ENCODE measurements at regions not wholly inside any gene's neighbourhood (a gene's known extent, or its start where the extent isn't known, plus 50 kb on each side); places are given as distances from the start of the nearest gene placed in this dataset.

DNA sequence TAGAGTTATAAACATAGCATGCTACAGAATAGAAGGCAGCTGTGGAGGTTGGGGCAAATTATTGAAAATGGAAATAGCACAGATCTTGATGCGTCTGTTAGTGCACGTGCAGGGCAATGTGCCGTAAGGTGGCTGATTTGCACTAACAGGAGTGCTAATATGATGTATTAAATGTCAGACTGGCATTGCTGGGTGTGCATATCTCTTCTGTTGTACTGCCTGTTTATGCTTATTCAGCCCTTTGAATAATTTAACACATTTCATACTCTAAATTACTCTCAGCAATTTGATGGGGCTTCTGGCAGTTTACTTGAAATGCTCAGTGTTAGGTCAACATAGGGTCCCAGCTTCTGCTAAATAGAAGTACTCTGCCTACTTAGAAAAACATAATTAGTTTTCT, 395.6 kb downstream of the MCTP2 start:
- TF ChIP-seq SIN3A (IDR thresholded peaks at IDR 0.05; ENCODE audit: borderline replicate concordance, insufficient read depth, low read length) (no peak), TAF1 (IDR thresholded peaks at IDR 0.05; ENCODE audit: borderline replicate concordance, insufficient read depth, low read length) (no peak), POLR2AphosphoS5 (IDR thresholded peaks at IDR 0.05; ENCODE audit: low read depth, low read length) (no peak), FOXP2 (optimal IDR thresholded peaks at IDR 0.05; ENCODE audit: borderline replicate concordance, extremely low read depth, extremely low read length, insufficient read depth) (no peak)

DNA sequence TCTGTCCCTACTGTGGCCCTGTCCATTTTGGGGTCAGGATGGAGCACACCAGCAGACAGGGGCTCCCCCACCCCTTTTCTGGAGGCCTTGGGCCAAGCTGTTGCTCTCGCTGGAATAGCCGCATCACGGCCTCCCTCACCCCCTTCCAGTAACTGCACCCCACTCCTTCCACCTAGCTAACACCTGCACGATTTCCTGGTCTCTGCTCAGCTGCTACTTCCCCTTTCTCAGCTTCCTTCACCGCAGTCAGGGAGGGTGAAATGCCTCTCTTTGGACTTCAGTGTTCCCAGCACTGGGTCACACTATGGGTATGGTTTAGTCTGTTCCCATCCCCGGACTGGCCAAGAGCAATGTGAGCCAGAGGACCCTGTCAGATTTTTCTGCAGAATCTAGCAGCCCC, 400.2 kb downstream of the MCTP2 start:
- TF ChIP-seq TAF1 (IDR thresholded peaks at IDR 0.05; ENCODE audit: borderline replicate concordance, insufficient read depth, low read length) = no peak
- TF ChIP-seq POLR2AphosphoS5 (IDR thresholded peaks at IDR 0.05; ENCODE audit: low read depth, low read length) = no peak
- TF ChIP-seq REST (IDR thresholded peaks at IDR 0.05; ENCODE audit: insufficient read depth in 1 of 2, low read depth in 2 of 2, low read length in 2 of 2) = no peak
- no peak for TF ChIP-seq SIN3A (IDR thresholded peaks at IDR 0.05; ENCODE audit: borderline replicate concordance, insufficient read depth, low read length)
- TF ChIP-seq FOXP2 (optimal IDR thresholded peaks at IDR 0.05; ENCODE audit: borderline replicate concordance, extremely low read depth, extremely low read length, insufficient read depth) = no peak

DNA sequence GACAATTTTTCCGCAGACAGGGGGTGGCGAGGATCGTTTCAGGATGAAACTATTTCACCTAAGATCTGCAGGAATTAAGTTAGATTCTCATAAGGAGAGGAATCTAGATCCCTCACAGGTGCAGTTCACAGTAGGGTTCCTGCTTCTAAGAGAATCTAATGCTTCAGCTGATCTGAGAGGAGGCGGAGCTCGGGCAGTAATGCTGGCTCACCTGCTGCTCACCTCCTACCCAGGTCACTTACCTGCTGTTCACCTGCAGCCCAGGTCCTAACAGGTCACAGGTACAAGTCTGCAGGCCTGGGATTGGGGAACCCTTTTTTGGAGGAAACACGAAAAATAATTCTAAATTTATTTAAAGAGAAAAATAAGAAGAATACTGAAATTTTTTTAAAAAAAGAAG, 406.8 kb downstream of the MCTP2 start:
- TF ChIP-seq SIN3A (IDR thresholded peaks at IDR 0.05; ENCODE audit: borderline replicate concordance, insufficient read depth, low read length) (no peak), POLR2AphosphoS5 (IDR thresholded peaks at IDR 0.05; ENCODE audit: low read depth, low read length) (no peak), REST (IDR thresholded peaks at IDR 0.05; ENCODE audit: insufficient read depth in 1 of 2, low read depth in 2 of 2, low read length in 2 of 2) (no peak), FOXP2 (optimal IDR thresholded peaks at IDR 0.05; ENCODE audit: borderline replicate concordance, extremely low read depth, extremely low read length, insufficient read depth) (no peak), TAF1 (IDR thresholded peaks at IDR 0.05; ENCODE audit: borderline replicate concordance, insufficient read depth, low read length) (no peak)

DNA sequence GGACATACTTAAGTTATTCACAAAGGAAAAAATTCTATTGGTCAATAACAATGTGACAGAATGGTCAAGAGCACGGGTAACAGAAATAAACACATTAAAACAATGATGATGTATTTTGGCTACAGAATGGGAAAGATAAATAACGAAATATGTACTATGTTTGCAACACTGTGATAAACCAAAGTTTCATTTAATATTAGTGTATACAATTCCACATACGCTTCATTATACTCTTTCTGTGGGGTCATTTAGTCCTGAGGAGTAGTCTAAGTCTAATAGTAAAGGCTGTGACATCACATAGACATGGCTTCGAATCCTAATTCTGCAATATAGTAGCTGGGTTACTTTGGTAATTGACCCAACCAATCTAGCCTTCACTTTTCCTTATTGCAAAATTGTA, 408.3 kb downstream of the MCTP2 start:
- TF ChIP-seq TAF1 (IDR thresholded peaks at IDR 0.05; ENCODE audit: borderline replicate concordance, insufficient read depth, low read length) (no peak), SIN3A (IDR thresholded peaks at IDR 0.05; ENCODE audit: borderline replicate concordance, insufficient read depth, low read length) (no peak), FOXP2 (optimal IDR thresholded peaks at IDR 0.05; ENCODE audit: borderline replicate concordance, extremely low read depth, extremely low read length, insufficient read depth) (no peak), REST (IDR thresholded peaks at IDR 0.05; ENCODE audit: insufficient read depth in 1 of 2, low read depth in 2 of 2, low read length in 2 of 2) (no peak)

GRCh38 chr15:94644433-94644832, 413.1 kb downstream of the MCTP2 start:
- TF ChIP-seq POLR2AphosphoS5 (IDR thresholded peaks at IDR 0.05; ENCODE audit: low read depth, low read length) = no peak
- TF ChIP-seq TAF1 (IDR thresholded peaks at IDR 0.05; ENCODE audit: borderline replicate concordance, insufficient read depth, low read length) = no peak
- TF ChIP-seq FOXP2 (optimal IDR thresholded peaks at IDR 0.05; ENCODE audit: borderline replicate concordance, extremely low read depth, extremely low read length, insufficient read depth) = no peak
- no peak for TF ChIP-seq REST (IDR thresholded peaks at IDR 0.05; ENCODE audit: insufficient read depth in 1 of 2, low read depth in 2 of 2, low read length in 2 of 2)
- no peak for TF ChIP-seq SIN3A (IDR thresholded peaks at IDR 0.05; ENCODE audit: borderline replicate concordance, insufficient read depth, low read length)

Data from PFSK-1 (cell line).